GM12891 (cell line): ENCODE measurements at regions not wholly inside any gene's neighbourhood (a gene's known extent, or its start where the extent isn't known, plus 50 kb on each side); places are given as distances from the start of the nearest gene placed in this dataset.

Source experiments
- PAX5 ChIP-seq: IDR thresholded peaks from 2 replicates; pipeline ENCODE4 v1.6.1; 2011; ENCODE audit warnings: low read length, moderate library complexity, mild to moderate bottlenecking; ENCODE audit not compliant: insufficient read depth, severe bottlenecking
- POLR2A ChIP-seq: IDR thresholded peaks from 2 replicates; pipeline ENCODE4 v1.6.1; 2011; ENCODE audit warnings: low read depth, low read length, control low read depth
- POLR2AphosphoS5 ChIP-seq: IDR thresholded peaks from 2 replicates; pipeline ENCODE4 v1.6.1; 2011; ENCODE audit warnings: low read depth, low read length, control low read depth
- POU2F2 ChIP-seq: IDR thresholded peaks from 2 replicates; pipeline ENCODE4 v1.6.1; 2011; ENCODE audit warnings: low read depth, mild to moderate bottlenecking, control low read depth, low read length, moderate library complexity
- SPI1 ChIP-seq: IDR thresholded peaks from 2 replicates; pipeline ENCODE4 v1.6.1; 2011; ENCODE audit warnings: low read depth, low read length, control low read depth
- TAF1 ChIP-seq: IDR thresholded peaks from 2 replicates; pipeline ENCODE4 v1.6.1; 2011; ENCODE audit warnings: low read depth, low read length, control low read depth

DNA sequence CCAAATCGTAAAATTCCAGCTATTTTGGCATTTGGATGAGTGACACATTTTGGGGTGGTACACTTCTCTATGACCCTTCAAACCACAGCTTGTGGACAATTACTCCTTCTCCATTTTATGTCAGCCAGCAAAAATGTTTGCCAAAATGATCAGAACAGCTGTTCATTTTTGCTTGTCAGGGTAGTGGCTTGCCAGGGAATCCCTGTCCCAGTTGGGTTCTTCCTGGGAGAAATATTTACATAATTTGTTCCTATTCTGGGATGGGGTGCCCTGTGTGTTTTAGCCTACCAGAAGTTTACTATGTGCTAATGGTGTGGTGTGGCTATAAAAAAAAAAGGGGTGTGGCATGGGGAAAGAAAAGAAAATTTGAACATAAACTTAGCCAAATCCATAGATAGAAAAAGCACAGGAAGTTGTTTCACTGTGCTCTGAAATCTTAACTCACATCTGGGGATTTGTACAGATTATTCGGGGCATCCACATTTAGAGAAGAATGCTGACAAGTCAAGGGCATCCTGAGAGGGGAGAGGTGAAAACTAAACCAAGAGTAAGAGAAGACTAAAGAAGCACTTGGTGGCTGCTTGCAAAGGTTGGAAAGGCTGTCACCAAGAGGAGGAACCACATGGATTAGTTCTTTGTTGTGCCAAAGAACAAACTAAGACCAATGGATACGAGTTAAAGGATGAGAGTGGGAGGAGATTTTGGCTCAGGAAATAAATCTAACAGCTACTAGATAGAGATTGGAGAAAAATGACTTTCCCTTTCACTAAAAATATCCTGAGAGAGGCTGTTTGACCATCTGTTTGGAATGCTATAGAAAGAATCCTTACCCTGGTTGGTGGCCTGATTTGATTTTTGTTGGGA is 55.2 kb upstream of the RBM24 start:
- TF ChIP-seq POLR2AphosphoS5 = no peak
- TF ChIP-seq POLR2A = no peak
- no peak for TF ChIP-seq TAF1
- TF ChIP-seq SPI1 = no peak
- TF ChIP-seq POU2F2 = no peak
- no peak for TF ChIP-seq PAX5
